IMR-90 (cell line): ENCODE measurements at regions not wholly inside any gene's neighbourhood (a gene's known extent, or its start where the extent isn't known, plus 50 kb on each side); places are given as distances from the start of the nearest gene placed in this dataset.

ENCODE experiments used
- ATAC-seq: fragments of 200-7000 bp; cut with Tn5 transposase; 2 replicates; pipeline ENCODE4 v1.9.1; 2020; ENCODE audit warnings: low read depth, mild to moderate bottlenecking, moderate library complexity
- BruUV-seq: library from RNA; stranded (reverse); fragments of 400-500 nt; replicated peaks from 2 replicates; lab custom pipeline; 2021; lab: Mats Ljungman, UMichigan
- CTCF ChIA-PET: fragments of 300-600 bp; formaldehyde crosslinking; extraction: SDS; loops from one replicate; lab custom pipeline; 2021; ENCODE audit warnings: antibody characterized with exemption; lab: Yijun Ruan, JAX
- POLR2A ChIA-PET: fragments of 300-600 bp; sonication (Branson Sonifier 250); formaldehyde crosslinking; loops from one replicate; lab custom pipeline; 2022; ENCODE audit warnings: antibody characterized with exemption; ENCODE audit not compliant: unreplicated experiment; lab: Charles Lee
- DNase-seq: peaks from one replicate; pipeline ENCODE4 v3.0.0; 2013
- H2AFZ ChIP-seq: replicated peaks from 2 replicates; pipeline ENCODE3; 2013; ENCODE audit warnings: low read length, mild to moderate bottlenecking; ENCODE audit not compliant: poor library complexity
- H2AK5ac ChIP-seq: 2 replicates; pipeline ENCODE4 v1.6.1; 2013; ENCODE audit warnings: low read depth, low read length, inconsistent platforms
- H2AK9ac ChIP-seq: replicated peaks from 2 replicates; pipeline ENCODE3; 2013; ENCODE audit warnings: mild to moderate bottlenecking, low read depth, low read length, moderate library complexity; ENCODE audit not compliant: poor library complexity
- H2BK120ac ChIP-seq: 2 replicates; pipeline ENCODE4 v1.6.1; 2013; ENCODE audit warnings: low read depth, low read length, inconsistent platforms
- H2BK15ac ChIP-seq: 3 replicates; pipeline ENCODE4 v1.6.1; 2013; ENCODE audit warnings: low read depth, low read length, inconsistent platforms
- H2BK20ac ChIP-seq: 2 replicates; pipeline ENCODE4 v1.6.1; 2013; ENCODE audit warnings: low read depth, mild to moderate bottlenecking, inconsistent platforms, low read length, moderate library complexity
- H2BK5ac ChIP-seq: 2 replicates; pipeline ENCODE4 v1.6.1; 2013; ENCODE audit warnings: mild to moderate bottlenecking, low read depth, low read length, inconsistent platforms; ENCODE audit not compliant: poor library complexity, severe bottlenecking
- H3K14ac ChIP-seq: replicated peaks from 2 replicates; pipeline ENCODE4 v1.6.1; 2013; ENCODE audit warnings: low read depth, low read length, inconsistent platforms
- H3K18ac ChIP-seq: 2 replicates; pipeline ENCODE4 v1.6.1; 2013; ENCODE audit warnings: low read depth, low read length, control low read depth
- H3K23ac ChIP-seq: 2 replicates; pipeline ENCODE4 v1.6.1; 2013; ENCODE audit warnings: low read depth, low read length, inconsistent platforms
- H3K27ac ChIP-seq: 2 replicates; pipeline ENCODE4 v1.5.1; 2013; ENCODE audit warnings: mild to moderate bottlenecking, control low read depth, low read length; ENCODE audit not compliant: insufficient read depth
- H3K27me3 ChIP-seq: 2 replicates; pipeline ENCODE4 v1.6.1; 2013; ENCODE audit warnings: low read length; ENCODE audit not compliant: control insufficient read depth, insufficient read depth
- H3K36me3 ChIP-seq: 2 replicates; pipeline ENCODE4 v1.6.1; 2013; ENCODE audit warnings: low read length, mixed read lengths; ENCODE audit not compliant: control insufficient read depth, insufficient read depth
- H3K4ac ChIP-seq: 2 replicates; pipeline ENCODE4 v1.6.1; 2013; ENCODE audit warnings: low read depth, low read length, inconsistent platforms
- H3K4me1 ChIP-seq: 2 replicates; pipeline ENCODE4 v1.6.1; 2013; ENCODE audit warnings: low read length, mixed read lengths; ENCODE audit not compliant: control insufficient read depth, insufficient read depth
- H3K4me2 ChIP-seq: 2 replicates; pipeline ENCODE4 v1.6.1; 2013; ENCODE audit warnings: low read depth, mild to moderate bottlenecking, control low read depth, low read length, moderate library complexity
- H3K4me3 ChIP-seq: 2 replicates; pipeline ENCODE4 v1.5.1; 2013; ENCODE audit warnings: low read depth, mild to moderate bottlenecking, control low read depth, low read length, moderate library complexity; ENCODE audit not compliant: insufficient read depth
- H3K56ac ChIP-seq: 2 replicates; pipeline ENCODE4 v1.6.1; 2013; ENCODE audit warnings: low read length, inconsistent platforms; ENCODE audit not compliant: insufficient read depth; ENCODE audit errors: extremely low read depth
- H3K79me1 ChIP-seq, 2 experiments: 2 replicates each; pipeline ENCODE4 v1.6.1; 2013; ENCODE audit warnings: low read length in 2 of 2, inconsistent platforms in 1 of 2, low read depth in 1 of 2
- H3K9ac ChIP-seq: 2 replicates; pipeline ENCODE4 v1.6.1; 2013; ENCODE audit warnings: low read depth, low read length, control low read depth
- H3K9me1 ChIP-seq: 2 replicates; pipeline ENCODE4 v1.6.1; 2013; ENCODE audit warnings: low read length, inconsistent platforms; ENCODE audit not compliant: insufficient read depth
- H3K9me3 ChIP-seq: 2 replicates; pipeline ENCODE4 v1.6.1; 2013; ENCODE audit warnings: low read length; ENCODE audit not compliant: control insufficient read depth, insufficient read depth
- H4K20me1 ChIP-seq: 2 replicates; pipeline ENCODE4 v1.6.1; 2013; ENCODE audit warnings: low read length, inconsistent platforms; ENCODE audit not compliant: insufficient read depth
- H4K5ac ChIP-seq: 2 replicates; pipeline ENCODE4 v1.6.1; 2013; ENCODE audit warnings: mild to moderate bottlenecking, low read depth, low read length, control low read depth
- H4K8ac ChIP-seq, 2 experiments: 2 replicates each; pipeline ENCODE4 v1.6.1; 2013; ENCODE audit warnings: low read depth in 2 of 2, low read length in 2 of 2, control low read depth in 1 of 2, inconsistent platforms in 1 of 2
- H4K91ac ChIP-seq: 2 replicates; pipeline ENCODE4 v1.6.1; 2013; ENCODE audit warnings: low read depth, low read length, inconsistent platforms; ENCODE audit not compliant: insufficient read depth
- BHLHE40 ChIP-seq: fragments of 150-350 bp; IDR thresholded peaks from 2 replicates; pipeline ENCODE4 v1.6.1; 2016; ENCODE audit warnings: mild to moderate bottlenecking, low read depth, low read length
- CEBPB ChIP-seq: IDR thresholded peaks from 2 replicates; pipeline ENCODE4 v1.6.1; 2012; ENCODE audit warnings: low read depth, low read length, improper control_type of control experiment
- CHD1 ChIP-seq: IDR thresholded peaks from 2 replicates; pipeline ENCODE4 v1.6.1; 2012; ENCODE audit warnings: low read depth, low read length, improper control_type of control experiment
- ELK1 ChIP-seq: fragments of 150-350 bp; IDR thresholded peaks from 2 replicates; pipeline ENCODE4 v1.6.1; 2016; ENCODE audit warnings: low read depth, mild to moderate bottlenecking, low read length, moderate library complexity, borderline replicate concordance
- FOS ChIP-seq: fragments of 150-350 bp; IDR thresholded peaks from 2 replicates; pipeline ENCODE4 v1.6.1; 2016; ENCODE audit warnings: low read depth, low read length
- MAFK ChIP-seq: IDR thresholded peaks from 2 replicates; pipeline ENCODE4 v1.6.1; 2012; ENCODE audit warnings: low read depth, low read length, improper control_type of control experiment
- MAZ ChIP-seq: IDR thresholded peaks from 2 replicates; pipeline ENCODE4 v1.6.1; 2012; ENCODE audit warnings: low read depth, mild to moderate bottlenecking, low read length, improper control_type of control experiment, moderate library complexity, borderline replicate concordance
- MXI1 ChIP-seq: IDR thresholded peaks from 2 replicates; pipeline ENCODE4 v1.6.1; 2012; ENCODE audit warnings: low read depth, mild to moderate bottlenecking, low read length, moderate library complexity, borderline replicate concordance
- NFE2L2 ChIP-seq: fragments of 150-350 bp; IDR thresholded peaks from 2 replicates; pipeline ENCODE4 v1.6.1; 2016; ENCODE audit warnings: low read depth, mild to moderate bottlenecking, low read length
- POLR2A ChIP-seq: IDR thresholded peaks from 2 replicates; pipeline ENCODE4 v1.6.1; 2012; ENCODE audit warnings: mild to moderate bottlenecking, low read depth, low read length
- RAD21 ChIP-seq: IDR thresholded peaks from 2 replicates; pipeline ENCODE4 v1.6.1; 2012; ENCODE audit warnings: low read length, improper control_type of control experiment
- RCOR1 ChIP-seq: IDR thresholded peaks from 2 replicates; pipeline ENCODE4 v1.6.1; 2012; ENCODE audit warnings: mild to moderate bottlenecking, low read length, improper control_type of control experiment; ENCODE audit not compliant: insufficient replicate concordance
- RFX5 ChIP-seq: IDR thresholded peaks from 2 replicates; pipeline ENCODE4 v1.8.0; 2012; ENCODE audit warnings: low read depth, mild to moderate bottlenecking, low read length, moderate library complexity
- USF2 ChIP-seq: fragments of 150-350 bp; IDR thresholded peaks from 2 replicates; pipeline ENCODE4 v1.6.1; 2017; ENCODE audit warnings: mild to moderate bottlenecking, antibody characterized with exemption, low read length, low read depth
- WGBS, 2 experiments: methylation state at CpG; one replicate each; pipeline versions ENCODE4 v1.1.5 to v1.1.7; 2013; ENCODE audit warnings: missing lambda C conversion rate in 2 of 2; ENCODE audit not compliant: insufficient read length in 1 of 2; ENCODE audit errors: extremely low coverage in 2 of 2; 5-methylcytosine and 5-hydroxymethylcytosine counted together
- dilution Hi-C: fragments of 300-500 bp; cut with HindIII; formaldehyde crosslinking; loops from one replicate; pipeline ENCODE4 v1.14.3; 2018; ENCODE audit warnings: low sequenced_read_pairs; ENCODE audit not compliant: unreplicated experiment
- in situ Hi-C: fragments of 300-500 bp; cut with MboI; formaldehyde crosslinking; loops from 3 replicates; pipeline ENCODE4 v1.14.3; 2019; ENCODE audit warnings: low sequenced_read_pairs, inconsistent platforms, mixed read lengths
- intact Hi-C: fragments of 100-400 bp; cut with micrococcal nuclease; formaldehyde crosslinking; loops from 2 replicates; pipeline ENCODE4 v1.10.0; 2022
- TF ChIP-seq, protein P1 (sequence below): conservative IDR thresholded peaks from 2 replicates; pipeline ENCODE4 v1.5.1; 2012; ENCODE audit warnings: mild to moderate bottlenecking, low read depth, low read length, improper control_type of control experiment

DNA sequence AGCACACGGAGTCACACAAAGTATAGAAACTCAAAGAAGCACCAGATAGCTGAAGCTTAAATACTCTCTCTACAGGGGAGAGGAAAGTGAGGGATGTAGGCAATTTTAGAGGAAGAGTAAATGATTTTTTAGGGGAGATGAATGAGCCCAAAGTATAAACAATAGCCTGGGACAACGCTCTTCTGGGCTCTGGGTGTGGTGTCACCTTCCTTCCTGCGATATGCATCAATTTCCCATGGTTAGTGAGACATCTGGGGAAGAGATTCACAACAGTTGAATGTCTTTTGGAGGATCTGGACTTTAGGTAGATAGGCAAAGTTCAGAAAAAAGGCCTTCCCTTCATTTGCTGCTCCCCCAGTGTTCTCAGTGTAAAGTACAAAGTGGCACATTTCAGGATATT, 125.2 kb downstream of the EFHB start:
- no peak overlapping the region for H3K18ac ChIP-seq
- no peak for DNase-seq
- H2AK9ac ChIP-seq: no peak overlapping the region
- TF ChIP-seq USF2 (no peak), RAD21 (no peak), CHD1 (no peak), MAZ (no peak), MAFK (no peak), RCOR1 (no peak), ELK1 (no peak), NFE2L2 (no peak), FOS (no peak), BHLHE40 (no peak), RFX5 (no peak), CEBPB (no peak), POLR2A (no peak), MXI1 (no peak)
- TF ChIP-seq, protein P1, sequence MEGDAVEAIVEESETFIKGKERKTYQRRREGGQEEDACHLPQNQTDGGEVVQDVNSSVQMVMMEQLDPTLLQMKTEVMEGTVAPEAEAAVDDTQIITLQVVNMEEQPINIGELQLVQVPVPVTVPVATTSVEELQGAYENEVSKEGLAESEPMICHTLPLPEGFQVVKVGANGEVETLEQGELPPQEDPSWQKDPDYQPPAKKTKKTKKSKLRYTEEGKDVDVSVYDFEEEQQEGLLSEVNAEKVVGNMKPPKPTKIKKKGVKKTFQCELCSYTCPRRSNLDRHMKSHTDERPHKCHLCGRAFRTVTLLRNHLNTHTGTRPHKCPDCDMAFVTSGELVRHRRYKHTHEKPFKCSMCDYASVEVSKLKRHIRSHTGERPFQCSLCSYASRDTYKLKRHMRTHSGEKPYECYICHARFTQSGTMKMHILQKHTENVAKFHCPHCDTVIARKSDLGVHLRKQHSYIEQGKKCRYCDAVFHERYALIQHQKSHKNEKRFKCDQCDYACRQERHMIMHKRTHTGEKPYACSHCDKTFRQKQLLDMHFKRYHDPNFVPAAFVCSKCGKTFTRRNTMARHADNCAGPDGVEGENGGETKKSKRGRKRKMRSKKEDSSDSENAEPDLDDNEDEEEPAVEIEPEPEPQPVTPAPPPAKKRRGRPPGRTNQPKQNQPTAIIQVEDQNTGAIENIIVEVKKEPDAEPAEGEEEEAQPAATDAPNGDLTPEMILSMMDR: no peak
- POLR2A ChIA-PET: no interaction called here
- no peak overlapping the region for H2BK5ac ChIP-seq
- no TSS peak for BruUV-seq
- intact Hi-C loops: no loop called here
- no peak overlapping the region for H2BK120ac ChIP-seq
- no peak overlapping the region for H3K56ac ChIP-seq
- no peak overlapping the region for H2AFZ ChIP-seq
- no peak overlapping the region for H4K5ac ChIP-seq
- in situ Hi-C loops: no loop called here
- dilution Hi-C loops: no loop called here
- no peak overlapping the region for H4K91ac ChIP-seq
- no peak overlapping the region for H3K9ac ChIP-seq
- H3K4me1 ChIP-seq: no peaks in the 10 kb centered on the region
- no peak overlapping the region for H3K27ac ChIP-seq
- no peak overlapping the region for H3K14ac ChIP-seq
- H3K27me3 ChIP-seq: no peaks in the 10 kb centered on the region
- no peak overlapping the region for H3K4me2 ChIP-seq
- H3K4me3 ChIP-seq: no peak overlapping the region
- no peak overlapping the region for H2BK15ac ChIP-seq
- no peak for ATAC-seq
- WGBS, 2 experiments: no CpG with 5 or more reads among the region's 3 CpGs
- no peaks in the 10 kb centered on the region for H4K20me1 ChIP-seq
- H4K8ac ChIP-seq: no peak overlapping the region
- H2BK20ac ChIP-seq: no peak overlapping the region
- CTCF ChIA-PET: no interaction called here
- H3K9me3 ChIP-seq: peaks cover 5% of the 10 kb centered on the region
- no peaks in the 10 kb centered on the region for H3K9me1 ChIP-seq
- no peak overlapping the region for H3K23ac ChIP-seq
- H2AK5ac ChIP-seq: no peak overlapping the region
- H3K36me3 ChIP-seq: no peaks in the 10 kb centered on the region
- H3K79me1 ChIP-seq: no peaks in the 10 kb centered on the region
- H3K4ac ChIP-seq: no peak overlapping the region
